Pons (tissue), 1 donor: ENCODE measurements at regions not wholly inside any gene's neighbourhood (a gene's known extent, or its start where the extent isn't known, plus 50 kb on each side); places are given as distances from the start of the nearest gene placed in this dataset.

ENCODE experiments used
- DNase-seq: peaks from one replicate; pipeline ENCODE4 v3.0.0-alpha.2; 2016; ENCODE audit warnings: low spot score

DNA sequence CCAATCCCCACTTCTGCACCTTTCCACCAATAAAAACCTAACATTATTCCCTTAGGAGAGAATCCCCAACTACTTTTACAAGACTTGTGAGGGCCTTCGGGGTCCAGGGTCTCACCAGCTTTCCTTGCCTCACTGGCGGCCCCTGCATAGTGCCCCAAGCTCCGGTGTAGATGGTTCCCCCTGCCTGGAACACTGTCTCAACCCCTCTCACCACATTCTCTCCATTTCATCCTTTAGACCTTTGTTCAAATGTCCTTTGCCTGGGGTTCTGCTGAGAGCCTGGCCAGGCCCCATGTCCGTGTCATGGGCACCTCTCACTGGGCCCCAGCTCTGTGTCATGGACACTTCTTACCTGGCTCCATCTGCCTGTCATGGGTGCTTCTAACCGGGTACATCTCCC lies 64.5 kb upstream of the SORCS3 start:
- no peak for DNase-seq

DNA sequence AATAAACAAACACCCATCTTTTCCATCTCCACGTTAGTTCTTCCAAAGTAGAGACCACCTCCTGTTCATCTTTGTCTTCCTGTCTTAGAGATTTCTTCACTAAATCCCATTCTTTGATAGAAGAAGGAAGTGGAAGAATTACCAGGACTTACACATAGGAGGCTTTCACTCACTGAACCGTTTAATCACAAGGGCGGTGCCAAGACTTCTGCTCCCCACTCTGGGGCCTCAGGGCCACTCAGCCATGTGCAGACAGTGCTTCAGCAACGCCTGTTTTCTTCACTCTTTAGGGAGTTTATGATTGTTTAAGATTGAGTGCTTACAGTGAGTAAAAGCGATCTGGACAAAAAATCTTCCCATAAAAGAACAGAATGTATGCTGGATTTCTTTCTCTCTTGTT lies 63.9 kb upstream of the SORCS3 start:
- DNase-seq = no peak

DNA sequence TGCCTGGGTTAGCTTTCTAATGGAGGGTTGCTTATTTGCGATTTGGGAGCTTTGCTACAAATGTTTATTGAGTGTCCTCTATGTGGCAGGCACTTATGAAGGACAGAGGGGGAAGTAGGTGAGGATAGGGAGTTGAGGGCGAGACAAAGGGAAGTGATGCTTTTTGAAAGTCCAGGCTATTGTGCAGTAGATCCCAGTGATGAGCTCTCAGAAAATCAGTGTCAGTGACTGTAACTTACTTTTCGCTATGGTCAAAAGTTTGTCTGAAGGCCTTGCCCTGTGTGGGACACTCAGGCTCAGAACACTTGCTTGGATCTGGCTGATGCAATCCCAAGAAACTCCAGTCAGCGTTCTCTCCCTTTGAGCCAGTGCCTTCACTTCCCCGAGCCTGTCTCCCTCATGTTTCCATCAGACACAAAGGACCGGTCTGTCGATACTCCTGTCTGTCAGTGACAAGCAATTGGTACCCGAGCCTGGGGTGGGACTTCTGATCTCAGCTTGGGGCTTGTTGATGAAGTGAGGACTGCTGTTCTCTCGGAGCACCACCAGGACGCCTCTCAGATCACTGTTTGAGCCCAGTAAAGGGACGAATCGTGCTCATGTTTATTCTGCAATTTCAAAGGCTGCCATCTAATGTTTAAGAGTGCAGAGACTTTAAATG lies 63.1 kb upstream of the SORCS3 start:
- no peak for DNase-seq

DNA sequence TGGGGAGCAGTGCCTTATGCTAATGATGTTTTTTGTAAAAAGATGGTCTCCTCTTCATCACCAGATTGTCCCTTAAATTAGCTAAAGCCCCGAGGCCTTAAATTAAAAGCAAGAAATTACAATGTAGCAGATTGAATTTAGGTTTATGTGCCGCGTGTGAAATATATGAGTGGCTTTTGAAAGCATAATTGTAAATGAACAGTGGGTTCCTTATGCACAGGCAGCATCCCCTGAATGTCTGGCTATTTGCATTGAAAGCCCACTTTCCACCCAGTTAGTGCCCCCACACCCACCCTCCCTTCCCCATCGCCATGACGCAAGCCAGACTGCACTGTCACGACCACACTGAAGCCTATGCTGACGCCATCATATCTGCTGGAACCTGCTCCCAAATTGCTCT lies 62.4 kb upstream of the SORCS3 start:
- DNase-seq = no peak

- DNase-seq = no peak
Observed at GRCh38 chr10:104579136-104579535, 62.0 kb upstream of the SORCS3 start.

GRCh38 chr10:104580321-104580720 lies 60.8 kb upstream of the SORCS3 start:
- no peak for DNase-seq

DNA sequence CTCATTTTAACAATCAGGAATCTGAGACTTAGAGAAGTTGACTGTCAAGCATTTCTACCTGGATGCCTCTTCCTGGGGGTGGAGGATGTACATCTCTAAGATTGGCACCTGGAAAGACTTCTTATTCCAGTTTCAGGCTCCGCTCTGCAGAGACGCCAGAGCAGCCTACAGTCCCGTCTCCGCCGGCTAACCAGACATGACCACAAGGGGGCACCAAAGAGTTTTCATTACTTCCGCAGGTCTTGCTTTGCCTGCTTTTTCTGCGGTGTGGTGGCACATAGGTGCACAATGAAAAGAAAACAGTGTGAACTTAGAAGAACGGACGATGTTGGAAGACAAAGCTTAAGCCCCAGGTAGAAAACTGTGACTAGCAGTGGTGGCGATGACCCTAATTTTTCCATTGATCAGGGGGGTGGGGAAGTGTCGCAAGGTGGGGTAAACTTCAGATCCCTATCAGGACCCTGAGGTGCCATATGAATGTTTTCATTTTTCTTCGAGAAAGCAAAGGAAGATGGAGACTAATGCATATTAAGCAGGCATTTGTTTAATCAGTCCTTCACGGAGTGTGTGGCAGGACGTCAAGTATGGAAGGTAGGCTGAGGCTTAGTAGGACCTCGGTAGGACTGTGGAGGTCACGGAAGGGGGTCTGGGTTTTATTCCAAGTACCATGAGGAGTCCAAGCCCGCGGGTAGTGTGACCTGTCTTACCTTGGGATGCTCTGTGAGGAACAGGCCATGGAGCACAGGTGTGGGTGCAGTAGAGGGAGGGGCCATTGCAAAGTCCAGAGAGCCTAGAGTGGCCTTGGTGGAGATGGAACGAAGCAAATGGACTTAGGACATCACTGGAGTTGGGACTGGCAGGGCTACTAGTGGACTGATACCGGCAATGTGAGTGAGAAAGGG lies 60.1 kb upstream of the SORCS3 start:
- peak; percentile 53 for DNase-seq

DNA sequence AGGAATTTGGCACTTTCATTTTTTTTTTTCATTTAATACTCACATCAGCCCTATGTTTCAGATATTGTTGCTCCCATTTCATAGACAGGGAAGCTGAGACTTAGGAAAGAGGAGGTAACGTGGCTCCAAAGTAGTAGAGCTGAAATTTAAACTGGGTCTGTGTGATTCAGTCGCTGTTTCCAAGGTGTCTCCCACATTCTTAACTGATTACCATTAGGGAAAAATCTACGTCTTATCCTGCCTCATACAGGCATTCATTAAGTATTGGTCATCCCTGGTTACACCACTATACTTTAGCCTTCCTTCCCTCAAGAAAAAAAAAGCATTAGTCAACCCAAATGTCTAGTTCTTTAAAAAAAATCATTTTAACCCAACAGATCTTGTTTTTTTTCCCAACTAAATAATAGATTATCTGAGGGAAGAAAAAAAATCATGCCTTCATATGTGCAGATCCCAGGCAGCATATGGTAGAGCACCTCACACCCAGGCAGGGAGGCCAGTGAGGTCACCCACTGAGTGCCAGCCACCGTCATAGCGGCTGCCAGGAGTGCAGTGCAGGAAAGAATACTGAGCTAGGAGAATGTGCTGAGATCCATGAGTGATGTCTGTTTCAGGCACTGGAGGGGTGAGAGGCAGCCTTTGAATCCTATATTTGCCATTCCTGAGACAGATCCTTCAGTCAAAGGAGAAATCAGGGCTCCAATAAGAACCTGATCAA lies 59.0 kb upstream of the SORCS3 start:
- no peak for DNase-seq

DNA sequence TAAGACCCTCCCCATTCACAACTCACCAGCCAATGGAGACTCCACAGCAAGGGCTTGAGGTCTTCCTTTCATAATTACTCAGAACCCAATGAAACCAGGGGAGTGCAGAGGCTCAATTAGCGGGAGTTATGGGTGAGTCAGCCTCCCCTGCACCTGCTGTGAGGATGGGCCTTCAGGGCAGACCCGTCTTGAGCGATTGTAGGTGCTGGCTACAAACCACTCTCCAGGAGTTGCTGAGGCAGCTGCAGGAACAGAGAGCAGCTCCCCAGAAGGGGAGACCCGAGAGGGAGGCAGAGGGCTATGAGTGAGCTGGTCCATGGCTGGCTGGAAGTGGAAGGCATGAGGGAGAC lies 58.5 kb upstream of the SORCS3 start:
- no peak for DNase-seq

GRCh38 chr10:104582966-104583365 lies 58.1 kb upstream of the SORCS3 start:
- DNase-seq = no peak

- DNase-seq = no peak
Observed at GRCh38 chr10:104584541-104584940, 56.5 kb upstream of the SORCS3 start.

DNA sequence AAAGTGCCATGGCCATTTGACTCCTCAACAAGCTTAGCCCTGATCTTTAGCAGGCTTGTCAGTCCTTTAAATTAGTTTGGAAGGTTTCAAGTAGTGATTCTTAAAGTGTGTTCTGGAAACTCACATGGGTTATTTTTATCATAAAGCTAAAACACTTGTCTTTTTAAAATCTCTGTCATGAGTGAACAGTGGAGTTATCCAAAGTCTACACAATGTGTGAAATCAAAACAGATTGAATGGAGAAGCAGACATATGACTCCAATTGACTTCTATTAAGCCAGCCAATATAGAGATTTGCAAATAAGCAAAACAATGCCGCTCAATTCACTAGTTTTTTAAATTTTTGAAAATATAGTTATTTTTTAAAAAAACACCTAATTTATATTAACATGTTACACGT lies 53.3 kb upstream of the SORCS3 start:
- no peak for DNase-seq

DNA sequence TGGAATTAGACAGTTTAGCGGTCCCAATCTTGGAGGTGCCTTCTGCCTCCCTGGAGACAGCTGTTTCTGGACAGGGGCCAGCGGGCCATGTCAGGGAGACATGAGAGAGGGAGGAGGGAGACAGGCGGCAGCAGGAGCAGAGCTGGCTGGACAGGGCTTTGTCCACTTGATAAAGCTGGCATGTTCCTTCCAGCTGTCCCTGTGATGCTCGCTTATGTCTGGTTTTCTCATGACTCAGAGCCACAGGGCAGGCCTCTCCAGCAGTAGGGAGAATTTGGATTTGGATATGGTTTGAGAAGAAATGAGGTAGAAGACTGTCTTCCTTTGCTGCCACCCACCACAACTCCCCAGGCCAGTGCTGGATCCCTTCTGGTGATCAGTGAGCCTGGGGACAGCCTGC lies 51.7 kb upstream of the SORCS3 start:
- DNase-seq = no peak

GRCh38 chr10:104589871-104590270 lies 51.2 kb upstream of the SORCS3 start:
- no peak for DNase-seq
